HUES64 (cell line): ENCODE measurements at regions not wholly inside any gene's neighbourhood (a gene's known extent, or its start where the extent isn't known, plus 50 kb on each side); places are given as distances from the start of the nearest gene placed in this dataset.
"Not testable (repeated sequence)": the region's sequence is repeated elsewhere in the genome, so short reads cannot be mapped to it uniquely, and the experiment has no call there.

Experiments
- H3K27ac ChIP-seq: 2 replicates; pipeline ENCODE4 v1.7.0; 2013; ENCODE audit warnings: low read depth, low read length, inconsistent platforms
- H3K27me3 ChIP-seq: 2 replicates; pipeline ENCODE4 v1.6.1; 2013; ENCODE audit warnings: mild to moderate bottlenecking, low read length; ENCODE audit not compliant: insufficient read depth
- H3K36me3 ChIP-seq: 2 replicates; pipeline ENCODE4 v1.6.1; 2013; ENCODE audit warnings: mild to moderate bottlenecking, low read length; ENCODE audit not compliant: insufficient read depth
- H3K4me1 ChIP-seq: 2 replicates; pipeline ENCODE4 v1.6.1; 2013; ENCODE audit warnings: mild to moderate bottlenecking, low read length, moderate library complexity; ENCODE audit not compliant: insufficient read depth
- H3K4me3 ChIP-seq: 2 replicates; pipeline ENCODE4 v1.5.1; 2013; ENCODE audit warnings: mild to moderate bottlenecking, low read length, moderate library complexity
- H3K9ac ChIP-seq: 2 replicates; pipeline ENCODE4 v1.6.1; 2013; ENCODE audit warnings: mild to moderate bottlenecking, low read depth, low read length
- H3K9me3 ChIP-seq: 2 replicates; pipeline ENCODE4 v1.6.1; 2013; ENCODE audit warnings: low read depth, low read length; ENCODE audit not compliant: insufficient read depth
- WGBS: fragments of 150-250, 120-280 bp; methylation state at CpG from one replicate; pipeline ENCODE4 v1.1.7; 2013; ENCODE audit warnings: missing lambda C conversion rate; 5-methylcytosine and 5-hydroxymethylcytosine counted together

DNA sequence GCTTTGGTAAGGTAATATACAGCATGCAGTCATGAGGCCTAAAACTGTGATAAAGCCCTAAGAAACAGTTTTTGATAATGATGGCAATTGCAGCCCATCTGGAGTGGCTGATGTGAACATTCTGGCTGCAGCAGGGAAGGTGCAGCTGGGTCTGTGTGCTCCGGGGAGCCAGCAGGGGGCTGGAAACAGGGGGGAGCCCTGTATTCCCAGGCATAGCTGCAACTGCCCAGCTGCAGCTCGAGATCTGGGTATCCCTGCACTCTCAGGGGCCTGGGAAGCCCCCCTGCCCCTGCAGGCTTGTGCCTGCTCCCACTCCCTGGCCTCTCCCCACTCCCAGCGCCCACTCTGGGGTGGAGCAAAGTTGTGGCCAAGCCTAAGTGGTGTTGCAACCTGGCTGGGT, 95.6 kb downstream of the RRAGB start:
- H3K36me3 ChIP-seq = no peaks in the 10 kb centered on the region
- 90% methylated on average over 3 of the region's 3 CpGs for WGBS
- H3K4me3 ChIP-seq = no peak overlapping the region
- no peaks in the 10 kb centered on the region for H3K27me3 ChIP-seq
- 0 out of 2 replicates have a peak, but pooled peaks cover 9% of the 10 kb centered on the region for H3K9me3 ChIP-seq
- H3K27ac ChIP-seq = no peak overlapping the region
- H3K9ac ChIP-seq = no peak overlapping the region
- no peaks in the 10 kb centered on the region for H3K4me1 ChIP-seq

DNA sequence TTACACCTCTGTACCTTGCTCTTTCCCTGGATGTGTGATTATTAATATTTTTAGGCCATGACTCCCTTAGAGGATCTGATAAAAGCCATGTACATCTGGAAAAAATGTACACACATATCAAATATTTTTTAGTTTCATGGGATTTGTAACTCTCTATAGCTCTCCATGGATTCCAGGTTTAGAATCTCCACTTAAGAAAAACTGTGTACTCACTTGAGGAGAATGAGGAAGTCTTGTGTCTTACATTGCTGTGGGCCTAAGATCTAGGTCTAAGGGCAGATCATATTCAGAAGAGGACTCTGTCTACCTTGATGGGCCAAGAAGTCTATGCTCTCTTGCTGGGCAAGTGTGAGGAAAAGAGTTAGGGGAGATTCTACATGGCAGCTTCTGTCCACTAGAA, 98.0 kb downstream of the RRAGB start:
- Histone ChIP-seq H3K27ac (no peak overlapping the region), H3K9me3 (0 out of 2 replicates have a peak, but pooled peaks cover 9% of the 10 kb centered on the region), H3K9ac (no peak overlapping the region), H3K36me3 (no peaks in the 10 kb centered on the region), H3K4me1 (no peaks in the 10 kb centered on the region), H3K27me3 (no peaks in the 10 kb centered on the region), H3K4me3 (no peak overlapping the region)

DNA sequence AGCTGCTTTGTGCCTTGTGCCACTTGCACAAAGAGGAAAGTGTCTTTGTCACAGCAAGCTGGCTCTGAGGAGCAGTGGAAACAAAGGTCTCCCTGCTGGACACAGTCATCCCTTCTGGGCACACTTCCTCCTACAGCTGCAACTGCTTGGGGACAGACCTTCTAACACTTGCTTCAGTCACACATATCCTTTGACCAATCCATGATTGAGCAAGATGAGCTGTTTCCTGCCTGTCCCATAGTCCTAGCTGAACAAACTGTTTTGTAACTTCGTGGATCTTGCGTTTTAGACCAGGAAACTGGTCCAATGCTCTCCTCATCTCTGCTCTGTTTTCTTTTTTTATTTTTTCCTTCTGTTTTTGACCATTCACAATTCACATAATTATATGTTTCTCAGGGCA, 98.5 kb downstream of the RRAGB start:
- Histone ChIP-seq H3K4me3 (no peak overlapping the region), H3K27me3 (no peaks in the 10 kb centered on the region), H3K4me1 (no peaks in the 10 kb centered on the region), H3K27ac (no peak overlapping the region), H3K36me3 (no peaks in the 10 kb centered on the region), H3K9ac (no peak overlapping the region), H3K9me3 (0 out of 2 replicates have a peak, but pooled peaks cover 9% of the 10 kb centered on the region)
- WGBS = 87% methylated on average over 2 of the region's 2 CpGs

DNA sequence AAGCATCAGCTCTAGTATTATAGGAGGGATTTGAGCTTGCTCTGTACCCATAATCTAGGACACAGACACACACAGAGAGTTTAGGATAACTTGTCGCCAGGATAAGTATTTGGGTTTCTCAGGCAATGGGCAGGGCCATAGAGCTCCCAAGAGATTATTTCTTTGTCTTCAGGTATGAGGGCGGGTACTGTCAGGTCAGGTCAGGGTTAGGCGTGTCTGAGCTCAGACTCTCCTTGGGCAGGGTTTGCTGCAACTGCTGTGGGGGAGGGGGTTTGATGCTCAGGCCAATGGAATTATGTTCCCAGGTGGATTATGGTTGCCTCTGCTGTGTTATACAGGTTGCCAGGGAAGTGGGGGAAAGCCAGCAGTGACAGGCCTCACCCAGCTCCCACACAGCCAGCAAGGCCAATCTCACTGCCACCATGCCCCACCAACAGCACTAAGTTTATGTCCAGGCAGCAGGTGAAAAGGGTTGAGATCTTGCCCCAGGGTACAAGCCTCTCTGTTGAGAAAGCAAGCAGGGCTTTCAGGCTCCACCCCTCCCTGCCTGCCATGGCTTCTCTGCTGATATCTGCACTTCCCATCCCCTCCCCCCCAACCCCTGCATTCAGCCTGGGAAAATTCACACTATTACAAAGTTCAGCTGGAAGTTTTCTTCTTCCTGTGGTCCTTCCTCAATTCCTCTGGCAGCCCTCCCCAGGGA, 101.3 kb downstream of the RRAGB start:
- no peaks in the 10 kb centered on the region for H3K4me1 ChIP-seq
- no peaks in the 10 kb centered on the region for H3K36me3 ChIP-seq
- H3K27ac ChIP-seq = no peak overlapping the region
- H3K9me3 ChIP-seq = 0 out of 2 replicates have a peak, but pooled peaks cover 2% of the 10 kb centered on the region
- H3K27me3 ChIP-seq = no peaks in the 10 kb centered on the region
- whole genome bisulfite sequencing = 51% methylated on average over 3 of the region's 3 CpGs
- H3K4me3 ChIP-seq = no peak overlapping the region
- H3K9ac ChIP-seq = no peak overlapping the region

DNA sequence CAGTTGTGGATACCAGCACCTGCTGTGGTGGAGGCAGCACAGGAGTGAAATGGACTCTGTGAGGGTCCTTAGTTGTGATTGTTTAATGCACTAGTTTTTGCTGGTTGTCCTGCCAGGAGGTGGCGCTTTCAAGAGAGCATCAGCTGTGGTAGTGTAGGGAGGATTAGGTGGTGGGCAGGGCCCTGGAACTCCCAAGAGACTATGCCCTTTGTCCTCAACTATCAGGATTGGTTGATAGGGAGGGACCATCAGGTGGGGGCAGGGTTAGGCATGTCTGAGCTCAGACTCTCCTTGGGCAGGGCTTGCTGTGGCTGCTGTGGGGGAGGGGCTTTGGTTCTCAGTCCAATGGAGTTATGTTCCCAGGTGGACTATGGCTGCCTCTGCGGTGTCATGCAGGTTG, 121.9 kb downstream of the RRAGB start:
- H3K4me3 ChIP-seq = no peak overlapping the region
- H3K4me1 ChIP-seq = no peaks in the 10 kb centered on the region
- H3K9ac ChIP-seq = no peak overlapping the region
- no peaks in the 10 kb centered on the region for H3K9me3 ChIP-seq
- no peak overlapping the region for H3K27ac ChIP-seq
- no peaks in the 10 kb centered on the region for H3K27me3 ChIP-seq
- 85% methylated on average over 2 of the region's 2 CpGs for WGBS
- no peaks in the 10 kb centered on the region for H3K36me3 ChIP-seq

DNA sequence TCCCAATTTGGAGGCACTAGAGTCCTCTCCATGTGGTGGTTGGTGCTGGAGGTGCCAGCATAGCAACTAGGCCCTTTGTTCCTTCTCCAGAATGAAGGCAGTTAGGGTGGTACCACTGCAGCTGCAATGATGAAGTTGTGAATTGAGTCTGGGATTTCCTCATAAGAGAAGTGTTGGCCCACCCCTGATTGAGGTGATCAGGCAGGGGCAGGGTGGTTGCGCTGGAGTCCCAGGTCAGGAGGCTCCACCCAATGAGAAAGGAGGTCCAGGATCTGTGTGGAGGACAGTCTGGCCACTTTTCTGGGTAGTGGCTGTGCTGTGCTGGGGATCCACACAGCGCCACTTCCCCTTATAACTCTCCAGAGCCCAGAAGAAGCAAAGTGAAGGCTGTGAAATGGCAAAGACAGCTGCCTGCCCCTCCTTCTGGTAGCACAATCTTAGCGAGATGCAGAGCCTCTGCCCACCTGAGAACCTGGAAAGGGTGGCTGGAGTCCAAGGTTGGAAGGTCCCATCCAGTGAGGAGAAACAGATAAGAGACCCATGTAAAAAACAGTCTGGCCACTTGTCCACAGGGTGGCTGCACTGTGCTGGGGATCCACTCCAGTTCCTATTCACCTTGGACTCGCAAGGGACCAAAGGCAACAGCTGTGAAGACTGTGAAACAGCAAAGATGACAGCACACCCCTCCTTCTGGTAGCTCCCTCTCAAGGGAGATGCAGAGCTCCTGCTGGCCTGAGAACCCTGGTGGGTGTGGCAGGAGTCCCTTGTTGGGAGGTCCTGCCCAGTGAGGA, 124.6 kb downstream of the RRAGB start:
- Histone ChIP-seq H3K36me3 (no peaks in the 10 kb centered on the region), H3K4me3 (no peak overlapping the region), H3K9me3 (no peaks in the 10 kb centered on the region), H3K27me3 (no peaks in the 10 kb centered on the region), H3K9ac (no peak overlapping the region), H3K27ac (no peak overlapping the region), H3K4me1 (no peaks in the 10 kb centered on the region)
- WGBS = 94% methylated on average over 3 of the region's 4 CpGs

DNA sequence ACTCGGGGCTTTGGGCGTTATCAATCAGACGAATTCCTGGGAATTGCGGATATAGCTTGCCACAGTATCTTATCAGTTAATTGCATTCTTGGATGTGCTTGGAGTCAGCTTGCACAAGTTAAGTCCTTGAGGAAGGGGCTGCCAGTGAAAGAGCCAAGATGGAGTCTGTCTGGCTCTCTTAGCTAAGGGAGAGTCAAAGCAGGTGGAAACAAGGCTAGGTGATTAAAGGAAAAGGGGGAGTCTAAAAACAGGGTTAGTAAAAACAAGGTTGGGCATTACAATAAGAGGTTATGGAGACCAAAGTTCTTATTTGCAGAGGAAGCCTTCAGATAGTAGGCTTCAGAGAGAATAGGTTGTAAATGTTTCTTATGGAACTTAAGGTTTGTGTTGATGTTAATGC, 149.2 kb downstream of the RRAGB start:
- not testable (repeated sequence) for H3K4me3 ChIP-seq, H3K9ac ChIP-seq, H3K36me3 ChIP-seq, H3K27ac ChIP-seq, H3K27me3 ChIP-seq, H3K4me1 ChIP-seq, H3K9me3 ChIP-seq
- 88% methylated on average over 4 of the region's 4 CpGs for WGBS

DNA sequence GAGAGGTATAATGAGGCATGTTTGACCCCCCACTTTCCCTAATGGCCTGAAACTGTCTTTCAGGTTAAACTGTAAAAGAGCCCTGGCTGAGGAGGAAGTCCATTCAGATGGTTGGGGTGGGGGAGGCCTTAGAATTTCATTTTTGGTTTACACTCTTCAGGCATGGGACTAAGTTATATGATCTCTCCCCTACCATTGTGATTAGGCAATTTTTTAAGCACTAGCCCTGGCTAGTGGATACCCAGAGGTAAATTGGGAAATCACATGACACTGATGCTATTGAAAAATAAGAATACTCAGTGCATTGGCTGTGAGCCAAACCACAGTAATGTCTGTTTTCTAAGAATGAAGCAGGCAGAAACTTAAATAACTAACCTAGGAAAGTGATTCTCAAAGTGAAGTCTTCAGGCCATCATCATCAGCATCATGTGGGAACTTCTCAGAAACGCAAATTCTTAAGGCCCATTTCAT, 149.7 kb downstream of the RRAGB start:
- H3K27ac ChIP-seq = no peak overlapping the region
- WGBS = 90% methylated on average over 1 of the region's 1 CpG
- H3K9me3 ChIP-seq = no peaks in the 10 kb centered on the region
- no peaks in the 10 kb centered on the region for H3K27me3 ChIP-seq
- no peaks in the 10 kb centered on the region for H3K36me3 ChIP-seq
- H3K4me3 ChIP-seq = no peak overlapping the region
- peaks cover 3% of the 10 kb centered on the region; the same call in 1 of the 2 replicates for H3K4me1 ChIP-seq
- no peak overlapping the region for H3K9ac ChIP-seq

DNA sequence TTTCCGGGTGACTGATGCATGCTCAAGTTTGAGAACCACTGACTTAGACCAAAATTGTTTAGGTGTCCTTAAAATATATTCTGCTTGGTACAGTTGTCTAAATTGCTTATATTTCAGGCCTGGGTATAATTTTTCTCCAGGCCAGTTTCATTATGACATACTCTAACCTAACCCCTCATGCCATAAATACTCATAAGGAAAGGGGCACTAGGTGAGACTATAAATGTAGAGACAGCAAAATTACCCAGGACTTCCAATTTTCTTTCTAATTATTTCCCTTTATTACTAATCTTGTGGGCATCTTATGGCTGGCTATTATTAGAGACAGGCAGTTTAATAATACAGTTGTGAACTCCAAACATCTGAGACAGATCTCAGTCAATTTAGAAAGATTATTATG, 150.2 kb downstream of the RRAGB start:
- Histone ChIP-seq H3K4me1 (peaks cover 6% of the 10 kb centered on the region; the same call in 1 of the 2 replicates), H3K27ac (no peak overlapping the region), H3K27me3 (no peaks in the 10 kb centered on the region), H3K36me3 (no peaks in the 10 kb centered on the region), H3K4me3 (no peak overlapping the region), H3K9ac (no peak overlapping the region), H3K9me3 (no peaks in the 10 kb centered on the region)
- whole genome bisulfite sequencing = 91% methylated on average over 1 of the region's 1 CpG

DNA sequence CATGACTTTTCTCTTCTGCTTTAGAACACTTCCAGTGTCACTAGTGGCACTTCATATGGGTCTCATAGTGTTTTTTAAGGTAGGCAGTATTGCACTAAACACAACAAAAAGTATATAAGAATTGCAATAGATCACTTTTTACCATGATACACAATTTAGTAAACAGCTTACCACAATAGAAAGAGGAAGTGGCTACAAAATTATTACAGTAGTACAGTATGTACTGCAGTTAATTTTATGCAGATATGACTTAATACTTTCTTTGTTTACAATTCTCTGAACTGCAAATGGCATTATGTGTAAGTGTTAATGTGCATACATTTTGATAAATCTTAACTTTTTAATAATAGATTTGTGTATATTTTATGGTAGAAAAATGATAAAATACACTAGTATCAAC, 157.3 kb downstream of the RRAGB start:
- H3K9ac ChIP-seq = no peak overlapping the region
- H3K4me3 ChIP-seq = no peak overlapping the region
- no peaks in the 10 kb centered on the region for H3K36me3 ChIP-seq
- H3K27ac ChIP-seq = no peak overlapping the region
- peaks cover 6% of the 10 kb centered on the region; the same call in 1 of the 2 replicates for H3K4me1 ChIP-seq
- no peaks in the 10 kb centered on the region for H3K9me3 ChIP-seq
- no peaks in the 10 kb centered on the region for H3K27me3 ChIP-seq

DNA sequence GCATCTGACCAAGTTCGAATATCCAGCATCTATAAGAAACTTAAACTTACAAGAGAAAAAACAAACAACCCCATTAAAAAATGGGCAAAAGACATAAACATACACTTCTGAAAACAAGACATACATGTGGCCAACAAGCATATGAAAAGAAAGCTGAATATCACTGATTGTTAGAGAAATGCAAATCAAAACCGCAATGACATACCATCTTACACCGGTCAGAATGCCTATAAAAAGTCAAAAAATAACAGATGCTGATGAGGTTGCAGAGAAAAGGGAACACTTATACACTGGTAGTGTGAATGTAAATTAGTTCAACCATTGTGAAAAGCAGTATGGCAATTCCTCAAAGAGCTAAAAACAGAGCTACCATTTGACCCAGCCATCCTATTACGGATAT, 166.0 kb downstream of the RRAGB start:
- not testable (repeated sequence) for H3K36me3 ChIP-seq, H3K9ac ChIP-seq, H3K4me3 ChIP-seq, H3K27ac ChIP-seq, H3K9me3 ChIP-seq, H3K4me1 ChIP-seq, H3K27me3 ChIP-seq
- WGBS = 88% methylated on average over 2 of the region's 4 CpGs
